ENCODE measurements at regions not wholly inside any gene's neighbourhood (a gene's known extent, or its start where the extent isn't known, plus 50 kb on each side); places are given as distances from the start of the nearest gene placed in this dataset.

DNA sequence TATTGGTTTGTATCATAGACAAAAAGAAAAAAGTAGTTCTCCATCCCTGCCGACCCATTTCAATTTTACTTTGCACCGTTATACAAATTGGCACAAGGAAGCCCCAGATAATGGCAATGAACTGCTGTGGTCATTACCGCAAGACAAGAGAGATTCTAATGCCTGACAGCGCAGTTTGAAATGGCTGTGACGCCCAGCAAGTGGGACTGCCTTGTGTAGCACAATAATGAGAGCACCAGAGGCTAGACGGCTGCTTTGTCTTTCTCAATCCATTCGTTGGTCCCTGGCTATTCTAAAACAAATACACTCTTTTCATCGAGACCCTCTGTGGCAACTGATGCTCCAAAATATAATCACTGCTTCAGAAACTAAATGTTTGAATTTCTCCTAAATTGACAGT is 192.4 kb upstream of the NEIL3 start:
- TF ChIP-seq CTCF (IDR thresholded peaks at IDR 0.05; ENCODE audit: low read depth, low read length) (no peak), EZH2phosphoT487 (IDR thresholded peaks at IDR 0.05; ENCODE audit: low read depth) (no peak)
